Fibroblast of mammary gland (primary cell): ENCODE measurements at regions not wholly inside any gene's neighbourhood (a gene's known extent, or its start where the extent isn't known, plus 50 kb on each side); places are given as distances from the start of the nearest gene placed in this dataset.

Experiments
- DNase-seq: peaks from one replicate; pipeline ENCODE4 v3.0.0-alpha.2; 2010; ENCODE audit warnings: low read depth
- H3K4me3 ChIP-seq: 2 replicates; pipeline ENCODE4 v1.5.1; 2011; ENCODE audit warnings: low read depth, mild to moderate bottlenecking, low read length, moderate library complexity; ENCODE audit not compliant: control insufficient read depth
- TF ChIP-seq, protein P1 (sequence below): conservative IDR thresholded peaks from 2 replicates; pipeline ENCODE4 v1.5.1; 2011; ENCODE audit warnings: low read depth, low read length, inconsistent platforms; ENCODE audit not compliant: control insufficient read depth, insufficient read depth

DNA sequence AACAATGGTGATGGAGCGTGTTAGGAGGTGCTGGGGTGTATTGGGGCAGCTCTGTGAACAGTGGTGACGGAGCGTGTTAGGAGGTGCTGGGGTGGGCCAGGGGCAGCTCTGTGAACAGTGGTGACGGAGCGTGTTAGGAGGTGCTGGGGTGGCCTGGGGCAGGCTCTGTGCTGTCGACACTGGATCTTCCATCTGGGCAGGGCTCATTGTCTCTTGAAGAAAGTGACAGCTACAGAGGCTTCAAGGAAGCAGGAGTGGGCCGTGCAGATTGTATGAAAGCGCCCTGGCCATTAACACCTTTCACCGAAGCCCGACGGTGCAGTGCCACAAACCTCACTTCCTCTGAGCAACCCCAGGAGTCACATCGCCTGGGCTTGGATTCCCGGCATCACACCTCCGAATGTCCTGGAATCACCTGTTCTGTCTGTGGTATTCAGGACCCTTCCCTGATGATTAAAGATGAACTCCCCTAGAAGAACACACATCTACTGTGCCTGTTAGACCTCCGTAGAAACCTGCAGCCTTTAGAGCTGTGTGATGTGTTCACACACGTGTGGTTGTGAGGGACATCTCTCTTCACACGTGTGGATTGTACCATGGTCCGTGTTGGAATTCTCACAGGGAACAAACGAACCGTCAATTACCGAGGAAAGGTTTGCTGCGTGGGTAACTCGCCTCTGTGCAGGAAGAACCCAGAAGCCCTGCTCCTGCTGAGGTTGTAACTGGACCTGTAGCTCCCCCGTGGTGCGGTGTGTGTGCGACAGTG, 377.7 kb downstream of the THBS2 start:
- TF ChIP-seq, protein P1, sequence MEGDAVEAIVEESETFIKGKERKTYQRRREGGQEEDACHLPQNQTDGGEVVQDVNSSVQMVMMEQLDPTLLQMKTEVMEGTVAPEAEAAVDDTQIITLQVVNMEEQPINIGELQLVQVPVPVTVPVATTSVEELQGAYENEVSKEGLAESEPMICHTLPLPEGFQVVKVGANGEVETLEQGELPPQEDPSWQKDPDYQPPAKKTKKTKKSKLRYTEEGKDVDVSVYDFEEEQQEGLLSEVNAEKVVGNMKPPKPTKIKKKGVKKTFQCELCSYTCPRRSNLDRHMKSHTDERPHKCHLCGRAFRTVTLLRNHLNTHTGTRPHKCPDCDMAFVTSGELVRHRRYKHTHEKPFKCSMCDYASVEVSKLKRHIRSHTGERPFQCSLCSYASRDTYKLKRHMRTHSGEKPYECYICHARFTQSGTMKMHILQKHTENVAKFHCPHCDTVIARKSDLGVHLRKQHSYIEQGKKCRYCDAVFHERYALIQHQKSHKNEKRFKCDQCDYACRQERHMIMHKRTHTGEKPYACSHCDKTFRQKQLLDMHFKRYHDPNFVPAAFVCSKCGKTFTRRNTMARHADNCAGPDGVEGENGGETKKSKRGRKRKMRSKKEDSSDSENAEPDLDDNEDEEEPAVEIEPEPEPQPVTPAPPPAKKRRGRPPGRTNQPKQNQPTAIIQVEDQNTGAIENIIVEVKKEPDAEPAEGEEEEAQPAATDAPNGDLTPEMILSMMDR, result no peak
- no peak for DNase-seq

DNA sequence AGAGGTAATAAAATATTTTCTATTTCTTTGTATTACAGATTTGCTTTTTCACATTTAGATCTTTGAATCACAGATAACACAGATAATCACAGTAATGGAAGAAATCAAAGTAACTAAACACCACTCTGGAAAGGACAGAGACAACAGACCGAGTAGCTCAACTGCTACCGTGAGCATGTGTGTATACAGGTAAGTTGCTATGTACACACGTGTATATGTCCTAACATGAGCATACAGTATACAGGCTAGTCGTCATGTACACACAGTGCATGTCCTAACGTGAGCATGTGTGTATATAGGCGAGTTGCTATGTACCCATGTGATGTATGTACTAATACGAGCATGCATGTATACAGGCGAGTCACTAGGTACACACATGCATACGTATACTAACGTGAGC, 379.0 kb downstream of the THBS2 start:
- no peak for DNase-seq
- H3K4me3 ChIP-seq, result no peak overlapping the region
- TF ChIP-seq, protein P1, result no peak

More for the DNA sequence above, 377.7 kb downstream of the THBS2 start:
- H3K4me3 ChIP-seq, result no peak overlapping the region

DNA sequence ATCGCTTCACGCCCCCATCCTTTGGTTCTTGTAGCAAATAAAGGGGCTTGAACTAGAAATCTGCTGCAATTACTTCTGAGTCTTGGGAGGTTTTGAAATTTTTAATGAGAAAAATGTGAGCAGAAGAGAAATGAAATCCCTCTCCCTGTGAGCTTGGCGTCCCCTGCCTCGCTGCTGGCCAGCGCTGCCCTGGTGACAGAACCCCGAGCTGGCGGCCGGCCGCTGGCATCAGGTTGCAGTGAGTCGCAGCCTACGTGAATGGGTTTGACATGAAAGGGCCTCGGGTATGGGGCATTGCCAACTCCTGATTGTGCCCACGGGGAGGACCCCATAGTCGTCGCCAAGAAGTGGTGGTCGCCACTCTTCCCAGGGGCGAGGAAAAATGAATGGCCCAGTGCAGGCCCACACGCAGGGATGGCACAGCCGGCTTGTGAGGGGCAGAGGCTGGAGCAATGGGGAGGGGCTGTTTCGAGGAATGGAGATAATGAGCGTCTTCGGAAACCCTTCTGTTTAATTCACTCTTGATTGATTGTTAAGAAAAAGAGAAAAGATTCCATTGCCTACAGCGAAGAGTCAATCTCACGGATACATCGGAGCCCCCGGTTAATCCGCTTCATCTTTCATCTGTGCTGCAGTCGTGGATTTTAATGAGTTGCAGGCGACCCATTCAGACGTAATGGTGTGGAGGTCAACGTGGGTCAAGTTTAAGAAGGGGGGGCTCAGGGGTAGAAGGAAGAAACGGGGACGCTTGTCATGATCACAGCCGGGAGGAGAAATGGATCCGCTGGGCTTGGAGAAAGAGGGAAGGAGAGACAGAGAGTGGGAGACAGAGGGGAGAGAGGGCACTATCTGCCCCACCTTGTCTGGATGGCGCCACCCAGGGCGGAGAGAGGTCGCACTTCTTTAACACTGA, 380.1 kb downstream of the THBS2 start:
- TF ChIP-seq, protein P1, result no peak
- DNase-seq, result no peak
- no peak overlapping the region for H3K4me3 ChIP-seq

DNA sequence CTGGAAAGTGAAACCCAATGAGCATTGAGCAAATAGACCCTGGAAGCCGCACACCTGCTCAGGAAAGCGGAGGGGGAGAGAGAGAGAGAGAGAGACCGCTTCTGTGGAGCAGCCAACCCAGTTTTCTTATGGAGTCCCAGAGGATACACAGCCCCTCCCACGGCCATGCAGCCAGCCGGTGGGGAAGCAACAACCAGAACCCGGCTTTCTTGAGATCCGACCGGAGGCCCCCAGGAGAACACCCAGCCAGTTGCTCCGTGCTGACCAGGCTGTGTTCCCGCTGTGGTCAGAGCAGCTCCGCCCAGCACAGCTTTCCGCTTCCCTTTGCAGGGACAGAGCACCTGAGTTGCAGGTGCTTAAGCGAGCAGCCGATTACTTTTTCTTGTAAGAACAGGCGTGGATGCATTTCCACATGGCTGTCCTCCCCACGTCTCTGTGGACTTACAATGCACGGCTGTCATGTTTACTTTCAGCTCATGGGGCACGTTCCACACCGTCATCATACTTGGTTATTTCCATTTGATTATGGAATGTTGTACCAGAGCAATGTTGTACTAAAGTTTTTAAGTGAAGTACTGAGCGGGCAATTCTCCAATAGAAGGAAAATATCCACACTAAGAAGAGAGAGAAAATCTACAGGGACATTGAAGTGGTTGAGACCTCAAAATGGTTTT, 381.9 kb downstream of the THBS2 start:
- TF ChIP-seq, protein P1, result no peak
- DNase-seq, result no peak
- no peak overlapping the region for H3K4me3 ChIP-seq

DNA sequence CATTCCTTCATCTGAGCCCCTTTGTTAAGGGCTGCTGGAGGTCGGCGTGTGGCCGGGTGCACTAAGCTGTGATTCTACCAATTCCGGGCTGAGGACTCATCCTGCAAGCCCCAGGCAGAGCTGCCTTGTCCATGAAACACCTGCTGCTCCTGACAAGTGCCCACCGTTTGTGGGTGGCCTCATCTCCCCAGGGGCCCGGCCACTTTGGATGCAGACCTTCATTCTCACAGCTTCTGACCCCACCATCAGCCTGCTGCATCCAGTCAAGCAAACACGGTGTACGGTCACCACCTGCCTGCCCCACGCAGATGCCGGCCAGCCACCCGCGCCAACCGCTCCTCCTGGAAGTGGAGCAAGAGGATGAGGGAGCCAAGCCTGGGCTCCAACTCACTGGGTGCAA, 382.7 kb downstream of the THBS2 start:
- no peak for DNase-seq
- no peak overlapping the region for H3K4me3 ChIP-seq
- TF ChIP-seq, protein P1, result no peak

DNA sequence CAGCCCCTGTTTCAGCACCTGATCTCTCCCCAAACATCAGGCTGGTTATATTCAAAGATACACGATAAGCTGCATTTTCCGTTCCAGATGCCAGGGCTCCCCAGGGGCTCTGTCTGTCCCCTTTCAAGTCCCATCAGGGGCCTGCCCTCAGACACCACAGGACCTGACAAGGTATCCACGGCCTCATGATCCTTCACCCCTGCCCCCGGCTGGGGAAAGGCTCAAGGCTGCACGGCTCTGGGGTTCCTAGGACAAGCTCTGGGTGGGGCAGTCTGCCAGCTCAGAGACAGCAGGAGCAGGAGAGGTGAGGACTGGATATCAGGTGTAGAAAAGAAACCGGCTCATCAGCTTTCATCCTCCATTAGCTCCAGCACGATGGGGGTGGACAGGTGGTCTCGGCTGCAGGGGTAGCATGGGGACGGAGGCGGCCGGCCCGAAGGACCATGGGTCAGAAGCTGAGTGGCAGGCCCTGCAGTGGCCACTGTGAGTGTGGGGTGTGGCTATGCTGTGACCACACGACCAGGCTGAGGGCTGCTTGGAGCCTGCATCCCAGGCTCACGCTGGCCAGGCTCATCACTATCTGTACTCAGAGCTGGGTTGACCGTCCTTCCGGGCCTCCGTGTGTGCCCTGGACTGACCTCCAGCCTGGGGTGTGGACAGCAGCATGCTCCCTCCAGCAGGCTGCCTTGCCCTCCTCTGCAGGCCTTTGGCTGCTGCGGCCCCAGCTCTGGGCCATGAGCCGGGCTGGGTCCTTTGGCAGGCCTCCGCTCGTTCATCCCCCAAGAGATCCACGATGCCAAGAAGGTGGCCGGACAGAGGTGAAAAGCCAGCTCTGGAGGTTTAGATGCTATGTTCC, 386.2 kb downstream of the THBS2 start:
- DNase-seq, result no peak
- TF ChIP-seq, protein P1, result no peak
- H3K4me3 ChIP-seq, result no peak overlapping the region
